Coronary artery (tissue), 2 donors: ENCODE measurements at regions not wholly inside any gene's neighbourhood (a gene's known extent, or its start where the extent isn't known, plus 50 kb on each side); places are given as distances from the start of the nearest gene placed in this dataset.
A peak's percentile ranks its signal among the peaks of the same experiment; 100 is the strongest.

ENCODE experiments used
- DNase-seq: peaks from one replicate; pipeline ENCODE4 v3.0.0-alpha.2; 2017; ENCODE audit warnings: low spot score
- H3K27ac ChIP-seq, 2 donors: fragments of 200-600 bp; sonication (generic); one replicate each; pipeline ENCODE4 v1.5.1; 2016 to 2019
- H3K4me3 ChIP-seq: fragments of 200-600 bp; sonication (generic); 2 replicates; pipeline ENCODE4 v1.5.1; 2016; ENCODE audit warnings: mild to moderate bottlenecking, moderate library complexity
- CTCF ChIP-seq: fragments of 200-600 bp; sonication (generic); IDR thresholded peaks from one replicate; pipeline ENCODE4 v1.5.1; 2019; ENCODE audit warnings: antibody characterized with exemption

- DNase-seq: no peak
- TF ChIP-seq CTCF: no peak
- Histone ChIP-seq H3K27ac (no peak overlapping the region), H3K4me3 (no peak overlapping the region)
Measured at GRCh38 chr5:68528821-68529273, 313.3 kb downstream of the PIK3R1 start.

GRCh38 chr5:68529581-68529980 lies 314.0 kb downstream of the PIK3R1 start:
- TF ChIP-seq CTCF: no peak
- DNase-seq: no peak
- Histone ChIP-seq H3K4me3 (no peak overlapping the region), H3K27ac (no peak overlapping the region)

- DNase-seq: no peak
- TF ChIP-seq CTCF: no peak
Measured at GRCh38 chr5:68531970-68532369, 316.4 kb downstream of the PIK3R1 start.

GRCh38 chr5:68533051-68533450 lies 317.5 kb downstream of the PIK3R1 start:
- DNase-seq: no peak
- no peak overlapping the region for H3K4me3 ChIP-seq
- H3K27ac ChIP-seq: no peak overlapping the region
- TF ChIP-seq CTCF: no peak

More at GRCh38 chr5:68531970-68532369, 316.4 kb downstream of the PIK3R1 start:
- Histone ChIP-seq H3K27ac (no peak overlapping the region), H3K4me3 (no peak overlapping the region)

- no peak for DNase-seq
- Histone ChIP-seq H3K27ac (peak overlapping the region; percentile 81 to 87), H3K4me3 (peak overlapping the region; percentile 62)
- TF ChIP-seq CTCF: no peak
Measured at GRCh38 chr5:68533571-68534084, 318.1 kb downstream of the PIK3R1 start.

GRCh38 chr5:68534131-68534940 lies 318.8 kb downstream of the PIK3R1 start:
- Histone ChIP-seq H3K4me3 (peak overlapping the region; percentile 62), H3K27ac (peak overlapping the region; percentile 81 to 87)
- peak; percentile 80 for DNase-seq
- no peak for TF ChIP-seq CTCF
